ENCODE measurements at regions not wholly inside any gene's neighbourhood (a gene's known extent, or its start where the extent isn't known, plus 50 kb on each side); places are given as distances from the start of the nearest gene placed in this dataset.

GRCh38 chr5:56663523-56663922 lies 151.8 kb upstream of the MAP3K1 start:
- TF ChIP-seq CTCF (optimal IDR thresholded peaks at IDR 0.05 in 1 of 3, IDR thresholded peaks at IDR 0.05 in 1 of 3, conservative IDR thresholded peaks at IDR 0.05 in 1 of 3; ENCODE audit: extremely low read depth in 1 of 3, insufficient read depth in 2 of 3, low read length in 3 of 3) (no peak), EZH2 (IDR thresholded peaks at IDR 0.05; ENCODE audit: low read length) (no peak)
